ENCODE measurements at regions not wholly inside any gene's neighbourhood (a gene's known extent, or its start where the extent isn't known, plus 50 kb on each side); places are given as distances from the start of the nearest gene placed in this dataset.

GRCh38 chr5:4520559-4520958, 619.6 kb upstream of the ADAMTS16 start:
- no peak for DNase-seq (ENCODE audit: low spot score)

- no peak for DNase-seq (ENCODE audit: low spot score)
These were observed 617.1 kb upstream of the ADAMTS16 start for GRCh38 chr5:4523038-4523437.

GRCh38 chr5:4531756-4532704, 608.1 kb upstream of the ADAMTS16 start:
- DNase-seq (ENCODE audit: low spot score), result no peak

GRCh38 chr5:4532705-4533080, 607.4 kb upstream of the ADAMTS16 start:
- no peak for DNase-seq (ENCODE audit: low spot score)

GRCh38 chr5:4533457-4534105, 606.5 kb upstream of the ADAMTS16 start:
- no peak for DNase-seq (ENCODE audit: low spot score)

- DNase-seq (ENCODE audit: low spot score), result no peak
These were observed 602.6 kb upstream of the ADAMTS16 start for GRCh38 chr5:4537489-4537888.

GRCh38 chr5:4540375-4541173, 599.6 kb upstream of the ADAMTS16 start:
- no peak for DNase-seq (ENCODE audit: low spot score)

- no peak for DNase-seq (ENCODE audit: low spot score)
These were observed 598.8 kb upstream of the ADAMTS16 start for GRCh38 chr5:4541334-4541733.

- DNase-seq (ENCODE audit: low spot score), result no peak
These were observed 597.9 kb upstream of the ADAMTS16 start for GRCh38 chr5:4542145-4542778.

- no peak for DNase-seq (ENCODE audit: low spot score)
These were observed 596.0 kb upstream of the ADAMTS16 start for GRCh38 chr5:4544049-4544670.

- DNase-seq (ENCODE audit: low spot score), result no peak
These were observed 592.6 kb upstream of the ADAMTS16 start for GRCh38 chr5:4547547-4547946.

GRCh38 chr5:4548341-4548740, 591.8 kb upstream of the ADAMTS16 start:
- DNase-seq (ENCODE audit: low spot score), result no peak

GRCh38 chr5:4549351-4549750, 590.8 kb upstream of the ADAMTS16 start:
- DNase-seq (ENCODE audit: low spot score), result no peak

- DNase-seq (ENCODE audit: low spot score), result no peak
These were observed 589.1 kb upstream of the ADAMTS16 start for GRCh38 chr5:4551034-4551433.

- DNase-seq (ENCODE audit: low spot score), result no peak
These were observed 587.0 kb upstream of the ADAMTS16 start for GRCh38 chr5:4553130-4553529.

- no peak for DNase-seq (ENCODE audit: low spot score)
These were observed 586.2 kb upstream of the ADAMTS16 start for GRCh38 chr5:4553978-4554377.

GRCh38 chr5:4555725-4556285, 584.3 kb upstream of the ADAMTS16 start:
- no peak for DNase-seq (ENCODE audit: low spot score)

GRCh38 chr5:4561403-4561802, 578.7 kb upstream of the ADAMTS16 start:
- DNase-seq (ENCODE audit: low spot score), result no peak

GRCh38 chr5:4563400-4563799, 576.7 kb upstream of the ADAMTS16 start:
- DNase-seq (ENCODE audit: low spot score), result no peak

GRCh38 chr5:4570047-4570995, 569.8 kb upstream of the ADAMTS16 start:
- DNase-seq (ENCODE audit: low spot score), result no peak

Measured in germinal center (tissue), 1 donor.